Glutamatergic neuron (in vitro differentiated cells): ENCODE measurements at regions not wholly inside any gene's neighbourhood (a gene's known extent, or its start where the extent isn't known, plus 50 kb on each side); places are given as distances from the start of the nearest gene placed in this dataset.

Experiments used
- DNase-seq: peaks from one replicate; pipeline ENCODE4 v3.0.0; 2022
- H3K27ac Mint-ChIP-seq: one replicate; pipeline ENCODE4 v1.8.0; 2020; ENCODE audit warnings: mild to moderate bottlenecking, mixed read lengths, inconsistent platforms; ENCODE audit not compliant: unreplicated experiment
- H3K27me3 Mint-ChIP-seq: one replicate; pipeline ENCODE4 v1.8.0; 2020; ENCODE audit warnings: mild to moderate bottlenecking, moderate library complexity, mixed read lengths, inconsistent platforms; ENCODE audit not compliant: unreplicated experiment
- H3K36me3 Mint-ChIP-seq: one replicate; pipeline ENCODE4 v1.8.0; 2020; ENCODE audit warnings: mild to moderate bottlenecking, mixed read lengths, inconsistent platforms; ENCODE audit not compliant: unreplicated experiment
- H3K4me1 Mint-ChIP-seq: one replicate; pipeline ENCODE4 v1.8.0; 2020; ENCODE audit warnings: mild to moderate bottlenecking, low read depth, mixed read lengths, inconsistent platforms; ENCODE audit not compliant: unreplicated experiment
- H3K4me3 Mint-ChIP-seq: one replicate; pipeline ENCODE4 v1.8.0; 2020; ENCODE audit warnings: mild to moderate bottlenecking, mixed read lengths, inconsistent platforms; ENCODE audit not compliant: unreplicated experiment
- H3K9me3 Mint-ChIP-seq: one replicate; pipeline ENCODE4 v1.8.0; 2020; ENCODE audit warnings: mild to moderate bottlenecking, moderate library complexity, mixed read lengths, inconsistent platforms; ENCODE audit not compliant: unreplicated experiment
- CTCF ChIP-seq: fragments of 200-600 bp; sonication (generic); IDR thresholded peaks from one replicate; pipeline ENCODE4 v1.5.0; 2021; ENCODE audit not compliant: partially characterized antibody, unreplicated experiment

- TF ChIP-seq CTCF, result no peak
- no peaks in the 10 kb centered on the region for H3K27me3 Mint-ChIP-seq
- H3K36me3 Mint-ChIP-seq, result no peaks in the 10 kb centered on the region
- no peak overlapping the region for H3K4me3 Mint-ChIP-seq
- H3K27ac Mint-ChIP-seq, result no peak overlapping the region
- no peak for DNase-seq
- no peaks in the 10 kb centered on the region for H3K4me1 Mint-ChIP-seq
- no peaks in the 10 kb centered on the region for H3K9me3 Mint-ChIP-seq
These were observed 182.1 kb upstream of the TP63 start for GRCh38 chr3:189449084-189449483.

GRCh38 chr3:189455009-189455408 is 176.2 kb upstream of the TP63 start:
- no peak overlapping the region for H3K27ac Mint-ChIP-seq
- H3K27me3 Mint-ChIP-seq, result no peaks in the 10 kb centered on the region

GRCh38 chr3:189455641-189456417 is 175.4 kb upstream of the TP63 start:
- no peaks in the 10 kb centered on the region for H3K4me1 Mint-ChIP-seq
- H3K9me3 Mint-ChIP-seq, result no peaks in the 10 kb centered on the region
- no peak overlapping the region for H3K27ac Mint-ChIP-seq
- DNase-seq, result no peak
- H3K4me3 Mint-ChIP-seq, result no peak overlapping the region
- no peaks in the 10 kb centered on the region for H3K27me3 Mint-ChIP-seq
- TF ChIP-seq CTCF, result no peak
- no peaks in the 10 kb centered on the region for H3K36me3 Mint-ChIP-seq

More at GRCh38 chr3:189455009-189455408, 176.2 kb upstream of the TP63 start:
- H3K4me1 Mint-ChIP-seq, result no peaks in the 10 kb centered on the region
- H3K36me3 Mint-ChIP-seq, result no peaks in the 10 kb centered on the region
- TF ChIP-seq CTCF, result no peak
- no peak overlapping the region for H3K4me3 Mint-ChIP-seq
- no peaks in the 10 kb centered on the region for H3K9me3 Mint-ChIP-seq
- DNase-seq, result no peak

GRCh38 chr3:189457201-189457607 is 174.0 kb upstream of the TP63 start:
- no peaks in the 10 kb centered on the region for H3K9me3 Mint-ChIP-seq
- no peak overlapping the region for H3K27ac Mint-ChIP-seq
- no peaks in the 10 kb centered on the region for H3K36me3 Mint-ChIP-seq
- H3K4me1 Mint-ChIP-seq, result no peaks in the 10 kb centered on the region
- H3K4me3 Mint-ChIP-seq, result no peak overlapping the region
- DNase-seq, result no peak
- no peaks in the 10 kb centered on the region for H3K27me3 Mint-ChIP-seq
- TF ChIP-seq CTCF, result no peak

GRCh38 chr3:189457631-189458412 is 173.4 kb upstream of the TP63 start:
- Mint-ChIP-seq H3K36me3 (no peaks in the 10 kb centered on the region), H3K4me3 (no peak overlapping the region), H3K27ac (no peak overlapping the region), H3K4me1 (no peaks in the 10 kb centered on the region), H3K27me3 (no peaks in the 10 kb centered on the region), H3K9me3 (no peaks in the 10 kb centered on the region)
- no peak for DNase-seq
- no peak for TF ChIP-seq CTCF
